ENCODE measurements at regions not wholly inside any gene's neighbourhood (a gene's known extent, or its start where the extent isn't known, plus 50 kb on each side); places are given as distances from the start of the nearest gene placed in this dataset.

DNA sequence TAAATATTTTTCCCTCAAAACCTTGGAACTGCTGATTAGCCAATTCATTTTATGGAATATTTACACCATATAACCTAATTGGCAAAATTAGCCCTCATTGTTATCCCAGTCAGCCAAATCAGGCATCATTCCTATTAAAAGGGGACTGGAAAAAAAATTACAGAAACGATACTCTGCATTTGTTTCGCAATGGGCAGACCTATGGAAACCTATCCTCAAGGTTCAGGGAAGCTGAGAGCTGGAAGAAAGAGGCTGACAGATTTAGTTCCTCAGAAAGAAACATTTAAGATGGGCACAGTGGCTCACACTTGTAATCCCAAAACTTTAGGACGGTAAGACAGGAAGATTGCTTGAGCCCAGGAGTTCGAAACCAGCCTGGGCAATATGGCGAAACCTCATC lies 85.6 kb upstream of the RPH3AL start:
- no peak for TF ChIP-seq POLR2A (IDR thresholded peaks at IDR 0.05)
- TF ChIP-seq, protein P1, sequence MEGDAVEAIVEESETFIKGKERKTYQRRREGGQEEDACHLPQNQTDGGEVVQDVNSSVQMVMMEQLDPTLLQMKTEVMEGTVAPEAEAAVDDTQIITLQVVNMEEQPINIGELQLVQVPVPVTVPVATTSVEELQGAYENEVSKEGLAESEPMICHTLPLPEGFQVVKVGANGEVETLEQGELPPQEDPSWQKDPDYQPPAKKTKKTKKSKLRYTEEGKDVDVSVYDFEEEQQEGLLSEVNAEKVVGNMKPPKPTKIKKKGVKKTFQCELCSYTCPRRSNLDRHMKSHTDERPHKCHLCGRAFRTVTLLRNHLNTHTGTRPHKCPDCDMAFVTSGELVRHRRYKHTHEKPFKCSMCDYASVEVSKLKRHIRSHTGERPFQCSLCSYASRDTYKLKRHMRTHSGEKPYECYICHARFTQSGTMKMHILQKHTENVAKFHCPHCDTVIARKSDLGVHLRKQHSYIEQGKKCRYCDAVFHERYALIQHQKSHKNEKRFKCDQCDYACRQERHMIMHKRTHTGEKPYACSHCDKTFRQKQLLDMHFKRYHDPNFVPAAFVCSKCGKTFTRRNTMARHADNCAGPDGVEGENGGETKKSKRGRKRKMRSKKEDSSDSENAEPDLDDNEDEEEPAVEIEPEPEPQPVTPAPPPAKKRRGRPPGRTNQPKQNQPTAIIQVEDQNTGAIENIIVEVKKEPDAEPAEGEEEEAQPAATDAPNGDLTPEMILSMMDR (IDR thresholded peaks at IDR 0.05) = no peak

All from breast epithelium (tissue), 3 donors.